DMS 273 (cell line): ENCODE measurements at regions not wholly inside any gene's neighbourhood (a gene's known extent, or its start where the extent isn't known, plus 50 kb on each side); places are given as distances from the start of the nearest gene placed in this dataset.
A peak's percentile ranks its signal among the peaks of the same experiment; 100 is the strongest.
"Not testable (repeated sequence)": the region's sequence is repeated elsewhere in the genome, so short reads cannot be mapped to it uniquely, and the experiment has no call there.

Experiments used
- DNase-seq: peaks from one replicate; lab custom pipeline; 2025; ENCODE audit not compliant: unreplicated experiment; lab: John Stamatoyannopoulos, UW

GRCh38 chr5:36422952-36423351 lies 121.2 kb upstream of the RANBP3L start:
- DNase-seq: no peak

- DNase-seq: no peak
Observed at GRCh38 chr5:36423578-36424307, 122.0 kb upstream of the RANBP3L start.

GRCh38 chr5:36426070-36426469 lies 124.4 kb upstream of the RANBP3L start:
- DNase-seq: not testable (repeated sequence)

GRCh38 chr5:36435516-36435915 lies 133.8 kb upstream of the RANBP3L start:
- no peak for DNase-seq

GRCh38 chr5:36436306-36436705 lies 134.6 kb upstream of the RANBP3L start:
- no peak for DNase-seq

GRCh38 chr5:36438765-36439561 lies 137.3 kb upstream of the RANBP3L start:
- no peak for DNase-seq

GRCh38 chr5:36440300-36440699 lies 138.6 kb upstream of the RANBP3L start:
- DNase-seq: no peak

GRCh38 chr5:36441280-36441679 lies 139.6 kb upstream of the RANBP3L start:
- DNase-seq: no peak

GRCh38 chr5:36442352-36442751 lies 140.7 kb upstream of the RANBP3L start:
- no peak for DNase-seq

GRCh38 chr5:36442796-36443195 lies 141.1 kb upstream of the RANBP3L start:
- peak; percentile 25 for DNase-seq

- DNase-seq: no peak
Observed at GRCh38 chr5:36443941-36444340, 142.2 kb upstream of the RANBP3L start.

GRCh38 chr5:36444582-36445418 lies 143.1 kb upstream of the RANBP3L start:
- no peak for DNase-seq

- no peak for DNase-seq
Observed at GRCh38 chr5:36447776-36448175, 146.1 kb upstream of the RANBP3L start.

- no peak for DNase-seq
Observed at GRCh38 chr5:36450229-36451014, 148.7 kb upstream of the RANBP3L start.

- DNase-seq: no peak
Observed at GRCh38 chr5:36452424-36453006, 150.8 kb upstream of the RANBP3L start.

- no peak for DNase-seq
Observed at GRCh38 chr5:36457511-36458270, 148.7 kb upstream of the SLC1A3 start.

GRCh38 chr5:36458746-36459145 lies 147.7 kb upstream of the SLC1A3 start:
- DNase-seq: no peak

GRCh38 chr5:36459176-36460135 lies 146.9 kb upstream of the SLC1A3 start:
- peak; percentile 35 for DNase-seq
